ENCODE measurements at regions not wholly inside any gene's neighbourhood (a gene's known extent, or its start where the extent isn't known, plus 50 kb on each side); places are given as distances from the start of the nearest gene placed in this dataset.
"Not testable (repeated sequence)": the region's sequence is repeated elsewhere in the genome, so short reads cannot be mapped to it uniquely, and the experiment has no call there.

GRCh38 chr7:7032221-7032620 lies 150.1 kb upstream of the C1GALT1 start:
- Histone ChIP-seq H3K9me3 (ENCODE audit: control insufficient read depth, low read depth, low read length) (no peaks in the 10 kb centered on the region), H3K4me2 (ENCODE audit: control insufficient read depth, extremely low read depth, insufficient read depth, low read depth, low read length) (no peak overlapping the region), H4K20me1 (ENCODE audit: control insufficient read depth, extremely low read depth, insufficient read depth, low read length) (no peaks in the 10 kb centered on the region), H3K27me3 (ENCODE audit: control insufficient read depth, extremely low read depth, insufficient read depth, low read length) (no peaks in the 10 kb centered on the region), H3K27ac (ENCODE audit: control insufficient read depth, insufficient read depth, low read length) (no peak overlapping the region), H3K9ac (ENCODE audit: control insufficient read depth, extremely low read depth, insufficient read depth, low read length) (no peak overlapping the region), H3K79me2 (ENCODE audit: control insufficient read depth, insufficient read depth, low read length) (no peaks in the 10 kb centered on the region), H3K9me1 (ENCODE audit: control insufficient read depth, extremely low read depth, insufficient read depth, low read length) (no peaks in the 10 kb centered on the region), H3K36me3 (ENCODE audit: control insufficient read depth in 2 of 2, extremely low read depth in 1 of 2, insufficient read depth in 2 of 2, low read length in 2 of 2) (no peaks in the 10 kb centered on the region), H3K4me3 (ENCODE audit: control insufficient read depth in 2 of 3, extremely low read depth in 1 of 3, insufficient read depth in 2 of 3, low read depth in 1 of 3, low read length in 3 of 3) (no peak overlapping the region), H3K4me1 (ENCODE audit: control insufficient read depth, extremely low read depth, insufficient read depth, low read length) (no peaks in the 10 kb centered on the region), H2AFZ (ENCODE audit: control insufficient read depth, low read length) (no peak overlapping the region)
- FAIRE-seq: no peak
- dilution Hi-C loops (cut with MboI; ENCODE audit: extremely low pct_ligation_motif_present, low sequenced_read_pairs): no loop called here
- no peak for DNase-seq (ENCODE audit: low read depth, low spot score)
- TF ChIP-seq EZH2 (IDR thresholded peaks at IDR 0.05; ENCODE audit: low read length) (no peak), CTCF (optimal IDR thresholded peaks at IDR 0.05 in 1 of 3, IDR thresholded peaks at IDR 0.05 in 1 of 3, conservative IDR thresholded peaks at IDR 0.05 in 1 of 3; ENCODE audit: extremely low read depth in 1 of 3, insufficient read depth in 2 of 3, low read length in 3 of 3) (no peak)

GRCh38 chr7:7035851-7036250 lies 146.5 kb upstream of the C1GALT1 start:
- H3K9me3 ChIP-seq (ENCODE audit: control insufficient read depth, low read depth, low read length): no peaks in the 10 kb centered on the region
- no peaks in the 10 kb centered on the region for H3K9me1 ChIP-seq (ENCODE audit: control insufficient read depth, extremely low read depth, insufficient read depth, low read length)
- H4K20me1 ChIP-seq (ENCODE audit: control insufficient read depth, extremely low read depth, insufficient read depth, low read length): no peaks in the 10 kb centered on the region
- no peaks in the 10 kb centered on the region for H3K36me3 ChIP-seq (ENCODE audit: control insufficient read depth in 2 of 2, extremely low read depth in 1 of 2, insufficient read depth in 2 of 2, low read length in 2 of 2)
- H3K79me2 ChIP-seq (ENCODE audit: control insufficient read depth, insufficient read depth, low read length): no peaks in the 10 kb centered on the region
- no peak overlapping the region for H3K4me2 ChIP-seq (ENCODE audit: control insufficient read depth, extremely low read depth, insufficient read depth, low read depth, low read length)
- H3K9ac ChIP-seq (ENCODE audit: control insufficient read depth, extremely low read depth, insufficient read depth, low read length): no peak overlapping the region
- no peaks in the 10 kb centered on the region for H3K27me3 ChIP-seq (ENCODE audit: control insufficient read depth, extremely low read depth, insufficient read depth, low read length)
- DNase-seq (ENCODE audit: low read depth, low spot score) (no peak), FAIRE-seq (no peak)
- H3K27ac ChIP-seq (ENCODE audit: control insufficient read depth, insufficient read depth, low read length): no peak overlapping the region
- no peak overlapping the region for H2AFZ ChIP-seq (ENCODE audit: control insufficient read depth, low read length)
- TF ChIP-seq EZH2 (IDR thresholded peaks at IDR 0.05; ENCODE audit: low read length) (no peak), CTCF (optimal IDR thresholded peaks at IDR 0.05 in 1 of 3, IDR thresholded peaks at IDR 0.05 in 1 of 3, conservative IDR thresholded peaks at IDR 0.05 in 1 of 3; ENCODE audit: extremely low read depth in 1 of 3, insufficient read depth in 2 of 3, low read length in 3 of 3) (no peak)
- dilution Hi-C loops (cut with MboI; ENCODE audit: extremely low pct_ligation_motif_present, low sequenced_read_pairs): no loop called here
- no peaks in the 10 kb centered on the region for H3K4me1 ChIP-seq (ENCODE audit: control insufficient read depth, extremely low read depth, insufficient read depth, low read length)
- no peak overlapping the region for H3K4me3 ChIP-seq (ENCODE audit: control insufficient read depth in 2 of 3, extremely low read depth in 1 of 3, insufficient read depth in 2 of 3, low read depth in 1 of 3, low read length in 3 of 3)

- DNase-seq (ENCODE audit: low read depth, low spot score); H3K4me3 ChIP-seq (ENCODE audit: control insufficient read depth in 2 of 3, extremely low read depth in 1 of 3, insufficient read depth in 2 of 3, low read depth in 1 of 3, low read length in 3 of 3); H4K20me1 ChIP-seq (ENCODE audit: control insufficient read depth, extremely low read depth, insufficient read depth, low read length); H3K79me2 ChIP-seq (ENCODE audit: control insufficient read depth, insufficient read depth, low read length); H3K27me3 ChIP-seq (ENCODE audit: control insufficient read depth, extremely low read depth, insufficient read depth, low read length); H3K27ac ChIP-seq (ENCODE audit: control insufficient read depth, insufficient read depth, low read length); FAIRE-seq; H3K9ac ChIP-seq (ENCODE audit: control insufficient read depth, extremely low read depth, insufficient read depth, low read length); H2AFZ ChIP-seq (ENCODE audit: control insufficient read depth, low read length); H3K9me3 ChIP-seq (ENCODE audit: control insufficient read depth, low read depth, low read length); H3K4me2 ChIP-seq (ENCODE audit: control insufficient read depth, extremely low read depth, insufficient read depth, low read depth, low read length); H3K9me1 ChIP-seq (ENCODE audit: control insufficient read depth, extremely low read depth, insufficient read depth, low read length); H3K4me1 ChIP-seq (ENCODE audit: control insufficient read depth, extremely low read depth, insufficient read depth, low read length); H3K36me3 ChIP-seq (ENCODE audit: control insufficient read depth in 2 of 2, extremely low read depth in 1 of 2, insufficient read depth in 2 of 2, low read length in 2 of 2); dilution Hi-C loops (cut with MboI; ENCODE audit: extremely low pct_ligation_motif_present, low sequenced_read_pairs): not testable (repeated sequence)
These were observed 140.0 kb upstream of the C1GALT1 start for GRCh38 chr7:7042286-7042893.
